ENCODE measurements at regions not wholly inside any gene's neighbourhood (a gene's known extent, or its start where the extent isn't known, plus 50 kb on each side); places are given as distances from the start of the nearest gene placed in this dataset.

- H3K9me3 ChIP-seq (ENCODE audit: control insufficient read depth, low read length, poor library complexity, severe bottlenecking) = no peaks in the 10 kb centered on the region
- peaks cover 66% of the 10 kb centered on the region for H3K27me3 Mint-ChIP-seq
- H3K4me1 Mint-ChIP-seq = no peaks in the 10 kb centered on the region
- ATAC-seq (no peak), DNase-seq (no peak)
- H3K36me3 Mint-ChIP-seq (ENCODE audit: low read depth) = no peaks in the 10 kb centered on the region
- no peak overlapping the region for H3K4me3 Mint-ChIP-seq
- no peak overlapping the region for H3K27ac Mint-ChIP-seq
Measured at GRCh38 chr2:177038787-177039484, 173.7 kb upstream of the HNRNPA3 start.

- ATAC-seq = no peak
- H3K9me3 ChIP-seq (ENCODE audit: control insufficient read depth, low read length, poor library complexity, severe bottlenecking) = no peaks in the 10 kb centered on the region
- Mint-ChIP-seq H3K4me1 (no peaks in the 10 kb centered on the region), H3K4me3 (no peak overlapping the region), H3K27me3 (peaks cover 45% of the 10 kb centered on the region), H3K36me3 (ENCODE audit: low read depth) (no peaks in the 10 kb centered on the region), H3K27ac (no peak overlapping the region)
- no peak for DNase-seq
Measured at GRCh38 chr2:177042311-177042710, 170.3 kb upstream of the HNRNPA3 start.

DNA sequence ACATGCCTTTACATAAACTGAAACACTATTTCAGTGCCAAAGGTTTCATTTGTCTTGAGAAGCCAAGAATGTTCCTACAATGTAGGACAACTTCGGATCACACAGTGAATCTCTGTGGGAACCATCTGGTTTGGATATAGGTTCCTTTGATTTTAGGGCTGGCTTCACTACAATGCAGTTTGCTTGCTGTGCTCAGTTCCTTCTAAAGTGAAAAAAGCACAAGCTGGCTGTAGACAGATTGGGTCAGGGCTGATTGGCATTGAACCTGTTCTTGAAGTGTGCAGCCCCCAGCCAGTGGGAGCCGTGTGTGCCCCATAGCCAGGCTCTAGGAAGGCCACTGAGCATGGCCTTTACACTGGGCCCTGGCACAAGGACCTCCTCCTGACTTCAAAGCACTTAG lies 167.9 kb upstream of the HNRNPA3 start:
- Mint-ChIP-seq H3K36me3 (ENCODE audit: low read depth) (no peaks in the 10 kb centered on the region), H3K4me3 (no peak overlapping the region), H3K27ac (no peak overlapping the region), H3K4me1 (no peaks in the 10 kb centered on the region), H3K27me3 (peaks cover 28% of the 10 kb centered on the region)
- H3K9me3 ChIP-seq (ENCODE audit: control insufficient read depth, low read length, poor library complexity, severe bottlenecking) = no peaks in the 10 kb centered on the region
- DNase-seq (no peak), ATAC-seq (no peak)

DNA sequence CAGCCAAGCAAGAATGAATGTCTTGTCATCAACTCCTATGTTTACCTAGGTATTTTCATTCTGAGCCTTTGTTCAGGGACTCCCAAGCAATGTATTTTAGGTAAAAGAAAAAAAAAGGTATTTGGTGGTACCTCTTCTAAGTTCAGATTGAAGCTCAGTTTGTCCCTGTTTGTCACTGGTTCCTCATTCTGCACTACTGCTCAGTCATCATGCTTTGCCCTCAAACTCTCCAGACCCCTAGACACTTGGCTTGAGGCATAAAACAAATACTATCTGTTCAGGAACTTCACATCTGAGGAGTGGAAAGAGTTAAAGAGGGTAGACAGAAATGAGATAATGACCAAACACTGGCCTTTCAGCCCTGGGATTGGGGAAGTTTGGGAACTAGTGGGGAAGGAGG lies 163.6 kb upstream of the HNRNPA3 start:
- H3K27me3 Mint-ChIP-seq = peaks cover 12% of the 10 kb centered on the region
- H3K9me3 ChIP-seq (ENCODE audit: control insufficient read depth, low read length, poor library complexity, severe bottlenecking) = no peaks in the 10 kb centered on the region
- no peaks in the 10 kb centered on the region for H3K36me3 Mint-ChIP-seq (ENCODE audit: low read depth)
- no peaks in the 10 kb centered on the region for H3K4me1 Mint-ChIP-seq
- ATAC-seq = no peak
- no peak overlapping the region for H3K27ac Mint-ChIP-seq
- DNase-seq = no peak
- H3K4me3 Mint-ChIP-seq = no peak overlapping the region

DNA sequence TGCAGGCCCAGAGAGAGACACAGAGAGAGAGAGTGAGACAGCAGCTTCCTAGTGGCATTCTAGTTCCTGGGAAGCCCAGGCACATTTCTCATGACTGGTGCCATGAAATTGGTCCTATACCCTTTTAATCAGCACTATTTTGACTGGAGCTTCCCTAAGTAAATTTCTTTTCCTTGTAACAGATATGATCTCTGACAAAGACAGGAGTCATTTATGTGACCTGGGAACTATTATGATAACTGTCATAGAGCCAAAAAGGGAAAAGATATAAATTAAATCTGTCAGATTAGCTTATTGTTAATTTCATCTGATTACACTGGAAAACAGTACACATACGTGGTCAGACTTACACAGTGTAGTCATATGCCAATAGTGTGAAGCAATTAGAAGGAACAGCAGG lies 161.3 kb upstream of the HNRNPA3 start:
- H3K4me1 Mint-ChIP-seq = no peaks in the 10 kb centered on the region
- H3K27ac Mint-ChIP-seq = no peak overlapping the region
- no peaks in the 10 kb centered on the region for H3K36me3 Mint-ChIP-seq (ENCODE audit: low read depth)
- H3K27me3 Mint-ChIP-seq = peaks cover 12% of the 10 kb centered on the region
- H3K9me3 ChIP-seq (ENCODE audit: control insufficient read depth, low read length, poor library complexity, severe bottlenecking) = no peaks in the 10 kb centered on the region
- H3K4me3 Mint-ChIP-seq = no peak overlapping the region
- DNase-seq (no peak), ATAC-seq (no peak)

DNA sequence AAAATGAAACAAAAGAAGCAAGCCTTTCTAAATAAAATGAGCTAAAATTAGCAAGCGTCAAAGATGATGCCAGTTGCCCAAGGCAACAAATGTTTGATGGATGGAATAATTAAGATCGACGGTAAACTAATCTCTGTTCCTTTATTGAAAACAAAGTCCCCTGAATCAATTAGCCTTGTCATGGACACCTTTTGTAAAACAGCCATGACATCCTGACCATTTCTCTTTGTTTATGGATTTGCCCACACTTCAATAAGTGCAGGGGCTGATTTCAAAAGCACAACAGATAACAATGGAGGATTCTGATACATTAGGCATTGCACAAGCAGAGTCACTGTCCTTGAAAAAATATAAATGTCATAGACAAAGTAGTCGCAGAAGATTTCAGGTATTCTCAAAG lies 160.1 kb upstream of the HNRNPA3 start:
- no peak overlapping the region for H3K4me3 Mint-ChIP-seq
- H3K36me3 Mint-ChIP-seq (ENCODE audit: low read depth) = no peaks in the 10 kb centered on the region
- DNase-seq = no peak
- no peak overlapping the region for H3K27ac Mint-ChIP-seq
- no peaks in the 10 kb centered on the region for H3K9me3 ChIP-seq (ENCODE audit: control insufficient read depth, low read length, poor library complexity, severe bottlenecking)
- no peak for ATAC-seq
- no peaks in the 10 kb centered on the region for H3K4me1 Mint-ChIP-seq
- H3K27me3 Mint-ChIP-seq = peaks cover 12% of the 10 kb centered on the region

DNA sequence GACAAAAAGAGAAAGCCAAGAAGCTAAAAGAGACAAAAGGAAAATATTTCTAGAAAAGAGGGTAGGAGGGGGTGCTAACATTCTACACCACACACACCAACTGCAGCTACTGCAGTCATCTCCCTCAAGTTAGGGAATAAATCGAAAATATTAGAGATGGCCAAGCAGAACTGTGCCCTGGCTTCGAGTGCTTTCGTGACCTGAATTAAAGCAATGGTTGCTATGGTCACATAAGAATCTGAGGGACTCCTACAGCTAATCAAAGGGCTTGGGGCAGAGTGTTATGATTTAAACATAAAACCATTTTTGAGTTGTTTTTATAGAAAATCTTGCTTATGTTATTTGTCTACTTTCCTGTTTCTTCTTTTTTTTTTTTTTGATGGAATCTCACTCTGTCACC lies 159.6 kb upstream of the HNRNPA3 start:
- no peak overlapping the region for H3K4me3 Mint-ChIP-seq
- ATAC-seq = no peak
- DNase-seq = no peak
- H3K9me3 ChIP-seq (ENCODE audit: control insufficient read depth, low read length, poor library complexity, severe bottlenecking) = no peaks in the 10 kb centered on the region
- no peaks in the 10 kb centered on the region for H3K36me3 Mint-ChIP-seq (ENCODE audit: low read depth)
- H3K4me1 Mint-ChIP-seq = no peaks in the 10 kb centered on the region
- H3K27me3 Mint-ChIP-seq = peaks cover 12% of the 10 kb centered on the region
- no peak overlapping the region for H3K27ac Mint-ChIP-seq

DNA sequence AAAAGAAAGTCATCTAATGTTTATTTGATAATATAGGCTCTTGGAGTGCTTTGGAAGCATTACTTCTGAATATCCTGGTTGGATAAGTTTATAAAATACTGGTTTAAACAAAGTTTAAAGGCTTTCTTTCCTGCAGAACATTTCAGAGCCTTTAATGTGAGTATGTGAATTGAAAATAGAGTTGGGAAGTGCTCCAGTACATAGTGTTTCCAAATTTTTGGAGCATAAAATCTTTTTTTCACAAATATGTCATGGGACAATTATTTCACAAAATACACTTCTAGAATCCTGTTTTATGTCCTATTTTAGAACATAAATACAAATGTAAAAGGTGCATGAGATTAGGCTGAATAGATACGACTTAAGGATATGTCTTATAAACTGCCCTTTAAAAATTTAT lies 158.9 kb upstream of the HNRNPA3 start:
- peaks cover 12% of the 10 kb centered on the region for H3K27me3 Mint-ChIP-seq
- H3K9me3 ChIP-seq (ENCODE audit: control insufficient read depth, low read length, poor library complexity, severe bottlenecking) = no peaks in the 10 kb centered on the region
- no peak overlapping the region for H3K27ac Mint-ChIP-seq
- no peaks in the 10 kb centered on the region for H3K36me3 Mint-ChIP-seq (ENCODE audit: low read depth)
- H3K4me1 Mint-ChIP-seq = no peaks in the 10 kb centered on the region
- ATAC-seq = no peak
- no peak for DNase-seq
- H3K4me3 Mint-ChIP-seq = no peak overlapping the region

- Mint-ChIP-seq H3K4me3 (no peak overlapping the region), H3K36me3 (ENCODE audit: low read depth) (no peaks in the 10 kb centered on the region), H3K27me3 (peaks cover 12% of the 10 kb centered on the region), H3K27ac (no peak overlapping the region), H3K4me1 (no peaks in the 10 kb centered on the region)
- no peak for DNase-seq
- H3K9me3 ChIP-seq (ENCODE audit: control insufficient read depth, low read length, poor library complexity, severe bottlenecking) = no peaks in the 10 kb centered on the region
- no peak for ATAC-seq
Measured at GRCh38 chr2:177056481-177056929, 156.1 kb upstream of the HNRNPA3 start.

DNA sequence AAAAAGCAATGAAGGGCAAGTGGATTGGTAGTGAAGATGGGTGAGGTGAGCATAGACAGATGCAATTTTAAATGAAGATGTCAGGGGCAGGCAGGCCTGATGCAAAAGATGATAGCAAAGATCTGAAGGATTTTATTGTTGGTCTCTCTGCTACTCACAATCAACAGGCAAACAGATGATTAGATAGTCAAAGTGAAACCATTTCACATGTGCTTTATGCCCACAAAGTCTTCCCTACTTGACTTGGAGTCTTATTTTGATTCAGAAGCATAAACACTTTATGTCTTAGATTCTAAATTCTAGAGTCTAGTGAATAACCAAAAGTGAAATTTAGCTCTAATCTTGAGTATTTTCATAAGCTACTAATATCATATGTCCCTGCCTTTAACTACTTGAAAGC lies 153.8 kb upstream of the HNRNPA3 start:
- Mint-ChIP-seq H3K27me3 (peaks cover 6% of the 10 kb centered on the region), H3K27ac (no peak overlapping the region), H3K4me3 (no peak overlapping the region), H3K4me1 (no peaks in the 10 kb centered on the region), H3K36me3 (ENCODE audit: low read depth) (no peaks in the 10 kb centered on the region)
- DNase-seq (no peak), ATAC-seq (no peak)
- no peaks in the 10 kb centered on the region for H3K9me3 ChIP-seq (ENCODE audit: control insufficient read depth, low read length, poor library complexity, severe bottlenecking)

DNA sequence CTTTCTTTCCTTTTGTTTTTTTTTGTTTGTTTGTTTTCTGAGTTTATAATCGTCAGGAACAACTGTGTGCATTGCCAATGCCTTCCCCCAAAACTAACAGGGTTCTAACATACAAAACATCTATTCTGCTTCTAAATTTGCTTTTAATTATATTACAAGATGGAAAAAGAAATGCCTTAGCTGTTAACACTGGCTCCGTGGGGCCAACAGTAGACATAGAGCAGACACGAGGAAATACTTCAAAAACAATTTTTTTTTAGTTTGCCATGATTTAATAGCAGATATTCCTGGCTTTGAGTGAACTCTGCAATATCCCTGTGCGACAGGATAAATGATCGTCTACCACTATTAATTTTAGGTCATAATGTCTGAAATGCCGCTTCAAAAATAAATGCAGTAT lies 153.3 kb upstream of the HNRNPA3 start:
- Mint-ChIP-seq H3K27me3 (peaks cover 7% of the 10 kb centered on the region), H3K4me3 (no peak overlapping the region)
- no peak for ATAC-seq

DNA sequence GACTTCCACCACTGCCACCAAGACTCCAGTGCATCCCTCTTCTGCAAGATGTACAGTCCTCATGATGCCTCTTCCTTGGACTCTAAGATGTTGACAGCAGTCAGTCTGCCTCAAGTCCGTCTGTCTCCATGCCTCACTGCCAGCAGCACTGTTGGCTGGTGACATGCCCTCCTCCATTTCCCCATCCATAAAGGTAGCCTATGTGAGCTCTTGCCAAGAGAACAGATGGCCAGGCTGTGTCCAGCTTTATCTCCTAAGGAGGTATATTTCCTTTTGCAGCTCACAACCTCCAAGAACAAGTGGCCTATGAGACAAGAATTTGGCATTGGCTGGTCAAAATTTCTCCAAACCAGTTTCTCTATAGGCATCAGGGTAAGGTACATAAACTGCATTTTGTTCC lies 149.3 kb upstream of the HNRNPA3 start:
- Mint-ChIP-seq H3K27me3 (peaks cover 8% of the 10 kb centered on the region), H3K4me3 (no peak overlapping the region), H3K4me1 (no peaks in the 10 kb centered on the region), H3K27ac (no peak overlapping the region), H3K36me3 (ENCODE audit: low read depth) (no peaks in the 10 kb centered on the region)
- ATAC-seq (no peak), DNase-seq (no peak)
- no peaks in the 10 kb centered on the region for H3K9me3 ChIP-seq (ENCODE audit: control insufficient read depth, low read length, poor library complexity, severe bottlenecking)

More for the DNA sequence above, 153.3 kb upstream of the HNRNPA3 start:
- DNase-seq = no peak
- H3K9me3 ChIP-seq (ENCODE audit: control insufficient read depth, low read length, poor library complexity, severe bottlenecking) = no peaks in the 10 kb centered on the region
- Mint-ChIP-seq H3K4me1 (no peaks in the 10 kb centered on the region), H3K27ac (no peak overlapping the region), H3K36me3 (ENCODE audit: low read depth) (no peaks in the 10 kb centered on the region)

DNA sequence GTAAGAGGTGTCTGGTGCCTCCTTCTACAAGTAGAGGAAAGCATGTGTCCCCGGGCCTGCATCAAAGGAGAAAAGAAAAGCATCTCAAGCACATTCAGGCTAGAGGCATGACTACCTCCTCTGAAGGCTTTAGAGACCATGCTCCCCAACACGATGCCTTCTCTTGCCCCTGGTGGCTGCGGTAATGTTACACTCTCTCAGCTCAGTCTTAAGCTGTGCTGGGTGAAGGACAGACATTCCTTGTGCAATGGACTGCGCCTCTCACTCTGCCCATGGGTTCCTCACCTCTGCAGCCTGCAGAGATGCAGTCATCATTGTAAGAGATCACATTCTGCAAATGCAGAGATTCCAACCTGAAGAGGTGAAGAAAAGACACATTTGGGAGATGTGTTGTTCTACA lies 148.2 kb upstream of the HNRNPA3 start:
- H3K4me3 Mint-ChIP-seq = no peak overlapping the region
- peaks cover 15% of the 10 kb centered on the region for H3K27me3 Mint-ChIP-seq
- no peaks in the 10 kb centered on the region for H3K9me3 ChIP-seq (ENCODE audit: control insufficient read depth, low read length, poor library complexity, severe bottlenecking)
- H3K36me3 Mint-ChIP-seq (ENCODE audit: low read depth) = no peaks in the 10 kb centered on the region
- H3K27ac Mint-ChIP-seq = no peak overlapping the region
- DNase-seq (no peak), ATAC-seq (no peak)
- H3K4me1 Mint-ChIP-seq = no peaks in the 10 kb centered on the region

DNA sequence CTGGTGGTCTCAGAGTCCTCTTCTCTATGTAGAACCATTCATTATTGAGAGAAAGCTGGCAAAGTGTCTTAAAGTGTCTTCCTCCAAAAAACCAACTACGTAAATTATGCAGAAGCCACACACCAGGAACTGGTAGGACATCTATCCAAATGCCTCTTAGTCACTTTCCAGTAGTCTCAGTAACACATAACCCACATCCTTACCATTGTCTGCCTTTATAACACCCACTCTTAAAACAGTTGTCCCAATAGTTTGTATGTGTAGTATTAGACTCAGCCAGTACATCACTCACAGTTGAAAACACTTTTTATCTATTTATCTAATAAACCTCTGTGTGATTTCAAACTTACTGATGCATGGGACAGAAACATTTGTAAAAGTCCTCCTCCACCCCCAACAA lies 143.6 kb upstream of the HNRNPA3 start:
- Mint-ChIP-seq H3K4me3 (no peak overlapping the region), H3K4me1 (no peaks in the 10 kb centered on the region), H3K36me3 (ENCODE audit: low read depth) (no peaks in the 10 kb centered on the region), H3K27ac (no peak overlapping the region), H3K27me3 (peaks cover 25% of the 10 kb centered on the region)
- DNase-seq = no peak
- no peak for ATAC-seq
- no peaks in the 10 kb centered on the region for H3K9me3 ChIP-seq (ENCODE audit: control insufficient read depth, low read length, poor library complexity, severe bottlenecking)
